ENCODE measurements at regions not wholly inside any gene's neighbourhood (a gene's known extent, or its start where the extent isn't known, plus 50 kb on each side); places are given as distances from the start of the nearest gene placed in this dataset.

- H3K27ac ChIP-seq (ENCODE audit: low read depth, low read length), result no peak overlapping the region
- no peaks in the 10 kb centered on the region for H3K4me1 ChIP-seq (ENCODE audit: control insufficient read depth, insufficient read depth, low read length, unreplicated experiment)
- no peaks in the 10 kb centered on the region for H3K36me3 ChIP-seq (ENCODE audit: insufficient read depth, low read length)
These were observed 1035.6 kb downstream of the C4orf33 start for GRCh38 chr4:130131536-130131935.

GRCh38 chr4:130141651-130142050, 1045.7 kb downstream of the C4orf33 start:
- Histone ChIP-seq H3K4me1 (ENCODE audit: control insufficient read depth, insufficient read depth, low read length, unreplicated experiment) (no peaks in the 10 kb centered on the region), H3K27ac (ENCODE audit: low read depth, low read length) (no peak overlapping the region), H2AFZ (ENCODE audit: low read length, unreplicated experiment) (no peak overlapping the region), H3K36me3 (ENCODE audit: insufficient read depth, low read length) (no peaks in the 10 kb centered on the region), H3K4me3 (ENCODE audit: low read depth, low read length) (no peak overlapping the region), H3K27me3 (ENCODE audit: insufficient read depth, low read length) (no peaks in the 10 kb centered on the region), H3K79me2 (ENCODE audit: control insufficient read depth, insufficient read depth, low read length, unreplicated experiment) (no peaks in the 10 kb centered on the region)

More at GRCh38 chr4:130131536-130131935, 1035.6 kb downstream of the C4orf33 start:
- Histone ChIP-seq H3K79me2 (ENCODE audit: control insufficient read depth, insufficient read depth, low read length, unreplicated experiment) (no peaks in the 10 kb centered on the region), H3K27me3 (ENCODE audit: insufficient read depth, low read length) (no peaks in the 10 kb centered on the region), H2AFZ (ENCODE audit: low read length, unreplicated experiment) (no peak overlapping the region), H3K4me3 (ENCODE audit: low read depth, low read length) (no peak overlapping the region)

- Histone ChIP-seq H3K4me1 (ENCODE audit: control insufficient read depth, insufficient read depth, low read length, unreplicated experiment) (no peaks in the 10 kb centered on the region), H3K79me2 (ENCODE audit: control insufficient read depth, insufficient read depth, low read length, unreplicated experiment) (no peaks in the 10 kb centered on the region), H3K36me3 (ENCODE audit: insufficient read depth, low read length) (no peaks in the 10 kb centered on the region), H3K4me3 (ENCODE audit: low read depth, low read length) (no peak overlapping the region), H3K27me3 (ENCODE audit: insufficient read depth, low read length) (no peaks in the 10 kb centered on the region), H3K27ac (ENCODE audit: low read depth, low read length) (no peak overlapping the region), H2AFZ (ENCODE audit: low read length, unreplicated experiment) (no peak overlapping the region)
These were observed 1047.7 kb downstream of the C4orf33 start for GRCh38 chr4:130143656-130144055.

- Histone ChIP-seq H3K4me1 (ENCODE audit: control insufficient read depth, insufficient read depth, low read length, unreplicated experiment) (no peaks in the 10 kb centered on the region), H3K27me3 (ENCODE audit: insufficient read depth, low read length) (no peaks in the 10 kb centered on the region), H2AFZ (ENCODE audit: low read length, unreplicated experiment) (no peak overlapping the region), H3K36me3 (ENCODE audit: insufficient read depth, low read length) (no peaks in the 10 kb centered on the region), H3K4me3 (ENCODE audit: low read depth, low read length) (no peak overlapping the region), H3K79me2 (ENCODE audit: control insufficient read depth, insufficient read depth, low read length, unreplicated experiment) (no peaks in the 10 kb centered on the region), H3K27ac (ENCODE audit: low read depth, low read length) (no peak overlapping the region)
These were observed 1050.8 kb downstream of the C4orf33 start for GRCh38 chr4:130146773-130147172.

GRCh38 chr4:130147641-130148040, 1051.7 kb downstream of the C4orf33 start:
- Histone ChIP-seq H3K27ac (ENCODE audit: low read depth, low read length) (no peak overlapping the region), H3K79me2 (ENCODE audit: control insufficient read depth, insufficient read depth, low read length, unreplicated experiment) (no peaks in the 10 kb centered on the region), H3K4me1 (ENCODE audit: control insufficient read depth, insufficient read depth, low read length, unreplicated experiment) (no peaks in the 10 kb centered on the region), H2AFZ (ENCODE audit: low read length, unreplicated experiment) (no peak overlapping the region), H3K4me3 (ENCODE audit: low read depth, low read length) (no peak overlapping the region), H3K36me3 (ENCODE audit: insufficient read depth, low read length) (no peaks in the 10 kb centered on the region), H3K27me3 (ENCODE audit: insufficient read depth, low read length) (no peaks in the 10 kb centered on the region)

- H3K4me1 ChIP-seq (ENCODE audit: control insufficient read depth, insufficient read depth, low read length, unreplicated experiment), result no peaks in the 10 kb centered on the region
- H3K4me3 ChIP-seq (ENCODE audit: low read depth, low read length), result no peak overlapping the region
- H3K27ac ChIP-seq (ENCODE audit: low read depth, low read length), result no peak overlapping the region
- no peak overlapping the region for H2AFZ ChIP-seq (ENCODE audit: low read length, unreplicated experiment)
- H3K27me3 ChIP-seq (ENCODE audit: insufficient read depth, low read length), result no peaks in the 10 kb centered on the region
- H3K79me2 ChIP-seq (ENCODE audit: control insufficient read depth, insufficient read depth, low read length, unreplicated experiment), result no peaks in the 10 kb centered on the region
- no peaks in the 10 kb centered on the region for H3K36me3 ChIP-seq (ENCODE audit: insufficient read depth, low read length)
These were observed 1058.9 kb downstream of the C4orf33 start for GRCh38 chr4:130154901-130155300.

GRCh38 chr4:130163701-130164100, 1067.7 kb downstream of the C4orf33 start:
- Histone ChIP-seq H3K27ac (ENCODE audit: low read depth, low read length) (no peak overlapping the region), H3K4me3 (ENCODE audit: low read depth, low read length) (no peak overlapping the region), H3K27me3 (ENCODE audit: insufficient read depth, low read length) (no peaks in the 10 kb centered on the region), H3K79me2 (ENCODE audit: control insufficient read depth, insufficient read depth, low read length, unreplicated experiment) (no peaks in the 10 kb centered on the region), H2AFZ (ENCODE audit: low read length, unreplicated experiment) (no peak overlapping the region), H3K36me3 (ENCODE audit: insufficient read depth, low read length) (no peaks in the 10 kb centered on the region), H3K4me1 (ENCODE audit: control insufficient read depth, insufficient read depth, low read length, unreplicated experiment) (no peaks in the 10 kb centered on the region)

- H3K36me3 ChIP-seq (ENCODE audit: insufficient read depth, low read length), result no peaks in the 10 kb centered on the region
- no peak overlapping the region for H3K4me3 ChIP-seq (ENCODE audit: low read depth, low read length)
- H3K79me2 ChIP-seq (ENCODE audit: control insufficient read depth, insufficient read depth, low read length, unreplicated experiment), result no peaks in the 10 kb centered on the region
- no peaks in the 10 kb centered on the region for H3K27me3 ChIP-seq (ENCODE audit: insufficient read depth, low read length)
- H3K27ac ChIP-seq (ENCODE audit: low read depth, low read length), result no peak overlapping the region
- H2AFZ ChIP-seq (ENCODE audit: low read length, unreplicated experiment), result no peak overlapping the region
- H3K4me1 ChIP-seq (ENCODE audit: control insufficient read depth, insufficient read depth, low read length, unreplicated experiment), result no peaks in the 10 kb centered on the region
These were observed 1069.4 kb downstream of the C4orf33 start for GRCh38 chr4:130165381-130165780.

- Histone ChIP-seq H3K4me1 (ENCODE audit: control insufficient read depth, insufficient read depth, low read length, unreplicated experiment) (no peaks in the 10 kb centered on the region), H3K79me2 (ENCODE audit: control insufficient read depth, insufficient read depth, low read length, unreplicated experiment) (no peaks in the 10 kb centered on the region), H3K36me3 (ENCODE audit: insufficient read depth, low read length) (no peaks in the 10 kb centered on the region), H3K4me3 (ENCODE audit: low read depth, low read length) (no peak overlapping the region), H2AFZ (ENCODE audit: low read length, unreplicated experiment) (no peak overlapping the region), H3K27ac (ENCODE audit: low read depth, low read length) (0 out of 2 replicates have a peak overlapping the region, but pooled peaks have one; percentile 27), H3K27me3 (ENCODE audit: insufficient read depth, low read length) (no peaks in the 10 kb centered on the region)
These were observed 1076.2 kb downstream of the C4orf33 start for GRCh38 chr4:130172156-130172555.

GRCh38 chr4:130178106-130178505, 1082.2 kb downstream of the C4orf33 start:
- H3K4me3 ChIP-seq (ENCODE audit: low read depth, low read length), result no peak overlapping the region
- H3K79me2 ChIP-seq (ENCODE audit: control insufficient read depth, insufficient read depth, low read length, unreplicated experiment), result no peaks in the 10 kb centered on the region
- H2AFZ ChIP-seq (ENCODE audit: low read length, unreplicated experiment), result no peak overlapping the region
- no peaks in the 10 kb centered on the region for H3K4me1 ChIP-seq (ENCODE audit: control insufficient read depth, insufficient read depth, low read length, unreplicated experiment)
- no peak overlapping the region for H3K27ac ChIP-seq (ENCODE audit: low read depth, low read length)
- no peaks in the 10 kb centered on the region for H3K27me3 ChIP-seq (ENCODE audit: insufficient read depth, low read length)
- H3K36me3 ChIP-seq (ENCODE audit: insufficient read depth, low read length), result no peaks in the 10 kb centered on the region

- Histone ChIP-seq H3K4me1 (ENCODE audit: control insufficient read depth, insufficient read depth, low read length, unreplicated experiment) (no peaks in the 10 kb centered on the region), H3K27me3 (ENCODE audit: insufficient read depth, low read length) (no peaks in the 10 kb centered on the region), H3K4me3 (ENCODE audit: low read depth, low read length) (no peak overlapping the region), H2AFZ (ENCODE audit: low read length, unreplicated experiment) (no peak overlapping the region), H3K36me3 (ENCODE audit: insufficient read depth, low read length) (no peaks in the 10 kb centered on the region), H3K27ac (ENCODE audit: low read depth, low read length) (no peak overlapping the region), H3K79me2 (ENCODE audit: control insufficient read depth, insufficient read depth, low read length, unreplicated experiment) (no peaks in the 10 kb centered on the region)
These were observed 1087.1 kb downstream of the C4orf33 start for GRCh38 chr4:130183096-130183495.

Data from ACC112 (cell line).